RKO (cell line): ENCODE measurements at regions not wholly inside any gene's neighbourhood (a gene's known extent, or its start where the extent isn't known, plus 50 kb on each side); places are given as distances from the start of the nearest gene placed in this dataset.
A peak's percentile ranks its signal among the peaks of the same experiment; 100 is the strongest.
"Not testable (repeated sequence)": the region's sequence is repeated elsewhere in the genome, so short reads cannot be mapped to it uniquely, and the experiment has no call there.

Experiments
- DNase-seq: peaks from one replicate; pipeline ENCODE4 v3.0.0-alpha.2; 2016; ENCODE audit warnings: low spot score

GRCh38 chr4:38334791-38335190 lies 329.2 kb upstream of the KLF3 start:
- DNase-seq: no peak

GRCh38 chr4:38338939-38339338 lies 325.1 kb upstream of the KLF3 start:
- not testable (repeated sequence) for DNase-seq

GRCh38 chr4:38343608-38344007 lies 320.4 kb upstream of the KLF3 start:
- no peak for DNase-seq

- DNase-seq: no peak
These were observed 319.1 kb upstream of the KLF3 start for GRCh38 chr4:38344929-38345328.

GRCh38 chr4:38347251-38347650 lies 316.7 kb upstream of the KLF3 start:
- no peak for DNase-seq

- no peak for DNase-seq
These were observed 309.6 kb upstream of the KLF3 start for GRCh38 chr4:38354421-38354820.

GRCh38 chr4:38354872-38355271 lies 309.1 kb upstream of the KLF3 start:
- no peak for DNase-seq

- DNase-seq: no peak
These were observed 307.3 kb upstream of the KLF3 start for GRCh38 chr4:38356686-38357085.

- DNase-seq: no peak
These were observed 306.5 kb upstream of the KLF3 start for GRCh38 chr4:38357546-38357945.

- DNase-seq: no peak
These were observed 304.9 kb upstream of the KLF3 start for GRCh38 chr4:38359113-38359512.

- no peak for DNase-seq
These were observed 303.8 kb upstream of the KLF3 start for GRCh38 chr4:38360201-38360600.

GRCh38 chr4:38364383-38364963 lies 299.5 kb upstream of the KLF3 start:
- DNase-seq: no peak

GRCh38 chr4:38365261-38365660 lies 298.7 kb upstream of the KLF3 start:
- DNase-seq: no peak

GRCh38 chr4:38365748-38366310 lies 298.2 kb upstream of the KLF3 start:
- no peak for DNase-seq

- no peak for DNase-seq
These were observed 297.5 kb upstream of the KLF3 start for GRCh38 chr4:38366456-38366855.

GRCh38 chr4:38366997-38367396 lies 297.0 kb upstream of the KLF3 start:
- DNase-seq: no peak

- DNase-seq: no peak
These were observed 296.3 kb upstream of the KLF3 start for GRCh38 chr4:38367642-38368174.

GRCh38 chr4:38368613-38369012 lies 295.4 kb upstream of the KLF3 start:
- peak; percentile 39 for DNase-seq

GRCh38 chr4:38371391-38371851 lies 292.6 kb upstream of the KLF3 start:
- peak; percentile 10 for DNase-seq

GRCh38 chr4:38373375-38373774 lies 290.6 kb upstream of the KLF3 start:
- DNase-seq: no peak

GRCh38 chr4:38377195-38377594 lies 286.8 kb upstream of the KLF3 start:
- no peak for DNase-seq

GRCh38 chr4:38378478-38378877 lies 285.5 kb upstream of the KLF3 start:
- no peak for DNase-seq

GRCh38 chr4:38381788-38382187 lies 282.2 kb upstream of the KLF3 start:
- DNase-seq: no peak

- DNase-seq: no peak
These were observed 281.5 kb upstream of the KLF3 start for GRCh38 chr4:38382520-38382919.
